ENCODE measurements at regions not wholly inside any gene's neighbourhood (a gene's known extent, or its start where the extent isn't known, plus 50 kb on each side); places are given as distances from the start of the nearest gene placed in this dataset.

- H3K4me1 Mint-ChIP-seq: peaks cover 10% of the 10 kb centered on the region
Observed at GRCh38 chr1:198912046-198912445, 273.2 kb downstream of the PTPRC start.

GRCh38 chr1:198913667-198914066 lies 274.8 kb downstream of the PTPRC start:
- no peak overlapping the region for H3K4me3 Mint-ChIP-seq
- H3K27me3 Mint-ChIP-seq (ENCODE audit: insufficient read depth, low read depth): no peaks in the 10 kb centered on the region
- H3K36me3 Mint-ChIP-seq: peaks cover 36% of the 10 kb centered on the region
- H3K9ac ChIP-seq: no peak overlapping the region
- DNase-seq (ENCODE audit: low spot score): no peak
- no peaks in the 10 kb centered on the region for H3K79me2 ChIP-seq (ENCODE audit: low read depth)
- no peak overlapping the region for H3K27ac ChIP-seq
- H3K4me1 Mint-ChIP-seq: peaks cover 5% of the 10 kb centered on the region
- TF ChIP-seq EZH2 (IDR thresholded peaks at IDR 0.05) (no peak), EZH2phosphoT487 (IDR thresholded peaks at IDR 0.05) (no peak), CTCF (IDR thresholded peaks at IDR 0.05) (no peak)
- H3F3A ChIP-seq (ENCODE audit: low read depth): no peaks in the 10 kb centered on the region
- no peaks in the 10 kb centered on the region for H4K20me1 ChIP-seq (ENCODE audit: low read depth)
- H3K9me3 Mint-ChIP-seq: peaks cover 3% of the 10 kb centered on the region
- H3K4me3 ChIP-seq: no peak overlapping the region
- H2AFZ ChIP-seq (replicated peaks): no peak overlapping the region
- H3K27ac Mint-ChIP-seq: no peak overlapping the region
- no peaks in the 10 kb centered on the region for H3K36me3 ChIP-seq
- H3K27me3 ChIP-seq: no peaks in the 10 kb centered on the region
- no peaks in the 10 kb centered on the region for H3K9me3 ChIP-seq (ENCODE audit: low read depth)
- H3K4me2 ChIP-seq: no peak overlapping the region
- no peaks in the 10 kb centered on the region for H3K4me1 ChIP-seq

More at GRCh38 chr1:198912046-198912445, 273.2 kb downstream of the PTPRC start:
- Histone ChIP-seq H3K9me3 (ENCODE audit: low read depth) (no peaks in the 10 kb centered on the region), H3K36me3 (no peaks in the 10 kb centered on the region), H3K4me1 (no peaks in the 10 kb centered on the region), H3K9ac (no peak overlapping the region), H3K79me2 (ENCODE audit: low read depth) (no peaks in the 10 kb centered on the region), H3K27me3 (no peaks in the 10 kb centered on the region), H3K4me3 (no peak overlapping the region), H3K4me2 (no peak overlapping the region), H3K27ac (no peak overlapping the region), H4K20me1 (ENCODE audit: low read depth) (no peaks in the 10 kb centered on the region), H2AFZ (replicated peaks) (no peak overlapping the region), H3F3A (ENCODE audit: low read depth) (no peaks in the 10 kb centered on the region)
- Mint-ChIP-seq H3K4me3 (no peak overlapping the region), H3K36me3 (peaks cover 23% of the 10 kb centered on the region), H3K9me3 (peaks cover 2% of the 10 kb centered on the region), H3K27me3 (ENCODE audit: insufficient read depth, low read depth) (no peaks in the 10 kb centered on the region), H3K27ac (no peak overlapping the region)
- TF ChIP-seq CTCF (IDR thresholded peaks at IDR 0.05): no peak
- TF ChIP-seq EZH2phosphoT487 (IDR thresholded peaks at IDR 0.05): no peak
- no peak for TF ChIP-seq EZH2 (IDR thresholded peaks at IDR 0.05)
- DNase-seq (ENCODE audit: low spot score): no peak

- no peak overlapping the region for H3K4me3 Mint-ChIP-seq
- no peak overlapping the region for H3K27ac Mint-ChIP-seq
- no peak for DNase-seq (ENCODE audit: low spot score)
Observed at GRCh38 chr1:198915327-198916231, 276.7 kb downstream of the PTPRC start.

More at GRCh38 chr1:198915327-198916231, 276.7 kb downstream of the PTPRC start:
- TF ChIP-seq EZH2phosphoT487 (IDR thresholded peaks at IDR 0.05) (no peak), CTCF (IDR thresholded peaks at IDR 0.05) (no peak), EZH2 (IDR thresholded peaks at IDR 0.05) (no peak)
- Histone ChIP-seq H3K27ac (no peak overlapping the region), H3K9me3 (ENCODE audit: low read depth) (no peaks in the 10 kb centered on the region), H2AFZ (replicated peaks) (no peak overlapping the region), H3K4me3 (no peak overlapping the region), H3K4me1 (no peaks in the 10 kb centered on the region), H3K79me2 (ENCODE audit: low read depth) (no peaks in the 10 kb centered on the region), H3K27me3 (no peaks in the 10 kb centered on the region), H3K9ac (no peak overlapping the region), H4K20me1 (ENCODE audit: low read depth) (no peaks in the 10 kb centered on the region), H3K36me3 (no peaks in the 10 kb centered on the region), H3F3A (ENCODE audit: low read depth) (no peaks in the 10 kb centered on the region), H3K4me2 (no peak overlapping the region)
- Mint-ChIP-seq H3K4me1 (no peaks in the 10 kb centered on the region), H3K9me3 (peaks cover 19% of the 10 kb centered on the region), H3K36me3 (peaks cover 51% of the 10 kb centered on the region), H3K27me3 (ENCODE audit: insufficient read depth, low read depth) (no peaks in the 10 kb centered on the region)

Data from neural progenitor cell (in vitro differentiated cells).